Endodermal cell (in vitro differentiated cells): ENCODE measurements at regions not wholly inside any gene's neighbourhood (a gene's known extent, or its start where the extent isn't known, plus 50 kb on each side); places are given as distances from the start of the nearest gene placed in this dataset.

ENCODE experiments used
- DNase-seq: peaks from one replicate; pipeline ENCODE4 v3.0.0-alpha.2; 2017
- H3K27ac ChIP-seq: 2 replicates; pipeline ENCODE4 v1.5.1; 2013; ENCODE audit warnings: mild to moderate bottlenecking, low read depth, low read length, moderate library complexity
- H3K27me3 ChIP-seq: 2 replicates; pipeline ENCODE4 v1.6.1; 2013; ENCODE audit warnings: mild to moderate bottlenecking, low read length, moderate library complexity; ENCODE audit not compliant: insufficient read depth, control insufficient read depth, poor library complexity, severe bottlenecking
- H3K36me3 ChIP-seq: 2 replicates; pipeline ENCODE4 v1.7.0; 2013; ENCODE audit warnings: mild to moderate bottlenecking, low read length, moderate library complexity; ENCODE audit not compliant: control insufficient read depth, insufficient read depth
- H3K4me1 ChIP-seq: one replicate; pipeline ENCODE4 v1.7.0; 2013; ENCODE audit warnings: low read length; ENCODE audit not compliant: control insufficient read depth, insufficient read depth
- H3K4me3 ChIP-seq: 2 replicates; pipeline ENCODE4 v1.5.1; 2013; ENCODE audit warnings: mild to moderate bottlenecking, low read length, moderate library complexity
- H3K9ac ChIP-seq: 2 replicates; pipeline ENCODE4 v1.6.1; 2013; ENCODE audit warnings: mild to moderate bottlenecking, low read length, moderate library complexity; ENCODE audit not compliant: poor library complexity, severe bottlenecking; ENCODE audit errors: extremely low read depth
- H3K9me3 ChIP-seq: 2 replicates; pipeline ENCODE4 v1.6.1; 2013; ENCODE audit warnings: mild to moderate bottlenecking, low read length, moderate library complexity; ENCODE audit not compliant: control insufficient read depth
- H3K27ac Mint-ChIP-seq: 2 replicates; pipeline ENCODE4 v1.8.0; 2020; ENCODE audit warnings: mixed read lengths
- H3K27me3 Mint-ChIP-seq: 2 replicates; pipeline ENCODE4 v1.8.0; 2021; ENCODE audit warnings: mild to moderate bottlenecking, mixed read lengths; ENCODE audit not compliant: insufficient read depth
- H3K36me3 Mint-ChIP-seq: 2 replicates; pipeline ENCODE4 v1.8.0; 2020; ENCODE audit warnings: low read depth, mixed read lengths
- H3K4me1 Mint-ChIP-seq: 2 replicates; pipeline ENCODE4 v1.8.0; 2020; ENCODE audit warnings: mixed read lengths
- H3K4me3 Mint-ChIP-seq: 2 replicates; pipeline ENCODE4 v1.8.0; 2020; ENCODE audit warnings: mild to moderate bottlenecking, moderate library complexity, mixed read lengths
- H3K9me3 Mint-ChIP-seq: 2 replicates; pipeline ENCODE4 v1.8.0; 2020; ENCODE audit warnings: mild to moderate bottlenecking, mixed read lengths
- WGBS, 2 experiments: methylation state at CpG; one replicate each; pipeline versions ENCODE4 v1.1.5 to v1.1.7; 2013; ENCODE audit warnings: missing lambda C conversion rate in 2 of 2, mixed read lengths in 1 of 2; ENCODE audit not compliant: insufficient coverage in 1 of 2, insufficient read length in 1 of 2; 5-methylcytosine and 5-hydroxymethylcytosine counted together
- TF ChIP-seq, protein P1 (sequence below): fragments of 200-600 bp; sonication (generic); conservative IDR thresholded peaks from 2 replicates; pipeline ENCODE4 v1.5.0; 2021; ENCODE audit warnings: antibody characterized with exemption, mild to moderate bottlenecking

GRCh38 chr9:21660976-21661375, 141.5 kb upstream of the MTAP start:
- peaks cover 2% of the 10 kb centered on the region for H3K27me3 Mint-ChIP-seq
- peaks cover 6% of the 10 kb centered on the region for H3K4me1 Mint-ChIP-seq
- no peaks in the 10 kb centered on the region for H3K36me3 Mint-ChIP-seq
- Histone ChIP-seq H3K27me3 (no peaks in the 10 kb centered on the region), H3K9ac (no peak overlapping the region), H3K4me3 (no peak overlapping the region), H3K27ac (no peak overlapping the region), H3K9me3 (no peaks in the 10 kb centered on the region), H3K4me1 (no peaks in the 10 kb centered on the region), H3K36me3 (no peaks in the 10 kb centered on the region)
- no peak for DNase-seq
- H3K9me3 Mint-ChIP-seq: no peaks in the 10 kb centered on the region
- H3K4me3 Mint-ChIP-seq: no peak overlapping the region
- no peak overlapping the region for H3K27ac Mint-ChIP-seq
- TF ChIP-seq, protein P1, sequence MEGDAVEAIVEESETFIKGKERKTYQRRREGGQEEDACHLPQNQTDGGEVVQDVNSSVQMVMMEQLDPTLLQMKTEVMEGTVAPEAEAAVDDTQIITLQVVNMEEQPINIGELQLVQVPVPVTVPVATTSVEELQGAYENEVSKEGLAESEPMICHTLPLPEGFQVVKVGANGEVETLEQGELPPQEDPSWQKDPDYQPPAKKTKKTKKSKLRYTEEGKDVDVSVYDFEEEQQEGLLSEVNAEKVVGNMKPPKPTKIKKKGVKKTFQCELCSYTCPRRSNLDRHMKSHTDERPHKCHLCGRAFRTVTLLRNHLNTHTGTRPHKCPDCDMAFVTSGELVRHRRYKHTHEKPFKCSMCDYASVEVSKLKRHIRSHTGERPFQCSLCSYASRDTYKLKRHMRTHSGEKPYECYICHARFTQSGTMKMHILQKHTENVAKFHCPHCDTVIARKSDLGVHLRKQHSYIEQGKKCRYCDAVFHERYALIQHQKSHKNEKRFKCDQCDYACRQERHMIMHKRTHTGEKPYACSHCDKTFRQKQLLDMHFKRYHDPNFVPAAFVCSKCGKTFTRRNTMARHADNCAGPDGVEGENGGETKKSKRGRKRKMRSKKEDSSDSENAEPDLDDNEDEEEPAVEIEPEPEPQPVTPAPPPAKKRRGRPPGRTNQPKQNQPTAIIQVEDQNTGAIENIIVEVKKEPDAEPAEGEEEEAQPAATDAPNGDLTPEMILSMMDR: no peak

GRCh38 chr9:21661626-21662025, 140.8 kb upstream of the MTAP start:
- Mint-ChIP-seq H3K4me3 (no peak overlapping the region), H3K27me3 (peaks cover 2% of the 10 kb centered on the region), H3K4me1 (peaks cover 6% of the 10 kb centered on the region), H3K36me3 (no peaks in the 10 kb centered on the region), H3K27ac (no peak overlapping the region), H3K9me3 (no peaks in the 10 kb centered on the region)
- no peaks in the 10 kb centered on the region for H3K27me3 ChIP-seq
- TF ChIP-seq, protein P1: no peak
- no peaks in the 10 kb centered on the region for H3K36me3 ChIP-seq
- no peak overlapping the region for H3K27ac ChIP-seq
- H3K4me1 ChIP-seq: no peaks in the 10 kb centered on the region
- H3K9me3 ChIP-seq: no peaks in the 10 kb centered on the region
- no peak overlapping the region for H3K4me3 ChIP-seq
- DNase-seq: no peak
- H3K9ac ChIP-seq: no peak overlapping the region

DNA sequence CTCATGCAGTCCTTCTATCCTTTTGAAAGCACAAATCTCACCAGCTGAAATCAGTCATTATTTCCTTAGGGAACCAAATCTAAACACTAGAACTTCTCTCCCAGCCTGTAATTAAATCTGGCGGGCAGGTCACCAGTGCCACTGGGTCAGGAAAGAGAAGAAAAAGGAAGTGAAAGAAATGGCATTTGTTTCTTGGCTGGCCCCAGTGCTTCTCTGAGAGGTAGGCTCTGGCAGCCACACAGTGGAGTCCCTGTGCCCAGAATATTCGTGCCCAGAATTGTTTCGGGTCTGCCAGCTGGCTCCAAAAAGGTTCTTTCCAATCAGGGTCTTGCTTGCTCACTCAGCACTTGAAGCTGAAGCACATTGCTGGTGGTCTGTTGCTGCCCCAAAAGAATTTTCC, 133.9 kb upstream of the MTAP start:
- H3K4me1 ChIP-seq: no peaks in the 10 kb centered on the region
- TF ChIP-seq, protein P1: no peak
- no peaks in the 10 kb centered on the region for H3K27me3 ChIP-seq
- no peaks in the 10 kb centered on the region for H3K4me1 Mint-ChIP-seq
- H3K4me3 ChIP-seq: no peak overlapping the region
- no peaks in the 10 kb centered on the region for H3K9me3 Mint-ChIP-seq
- DNase-seq: no peak
- no peak overlapping the region for H3K27ac ChIP-seq
- H3K9me3 ChIP-seq: no peaks in the 10 kb centered on the region
- WGBS, 2 experiments: 93 to 100% methylated on average over 2 to 3 of the region's 3 CpGs
- no peaks in the 10 kb centered on the region for H3K36me3 Mint-ChIP-seq
- no peak overlapping the region for H3K4me3 Mint-ChIP-seq
- no peak overlapping the region for H3K9ac ChIP-seq
- H3K27me3 Mint-ChIP-seq: no peaks in the 10 kb centered on the region
- no peak overlapping the region for H3K27ac Mint-ChIP-seq
- H3K36me3 ChIP-seq: no peaks in the 10 kb centered on the region
